ENCODE measurements at regions not wholly inside any gene's neighbourhood (a gene's known extent, or its start where the extent isn't known, plus 50 kb on each side); places are given as distances from the start of the nearest gene placed in this dataset.
A peak's percentile ranks its signal among the peaks of the same experiment; 100 is the strongest.

DNA sequence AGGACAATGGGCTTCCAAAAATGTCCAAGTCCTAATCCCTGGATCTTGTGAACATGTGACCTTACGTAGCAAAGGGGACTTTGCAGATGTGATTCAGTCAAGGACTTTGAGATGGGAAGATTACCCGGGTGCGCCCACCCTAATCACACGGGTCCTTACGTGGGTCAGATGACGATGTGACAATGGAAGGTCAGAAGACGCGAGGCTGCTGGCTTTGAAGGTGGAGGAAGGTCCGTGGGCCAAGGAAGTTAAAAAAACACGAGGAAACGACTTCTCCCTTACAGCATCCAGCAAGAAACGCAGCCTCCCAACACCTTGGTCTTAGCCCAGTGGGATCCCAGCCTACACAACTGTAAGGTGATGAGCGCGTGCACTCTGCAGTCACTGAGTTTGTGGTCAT is 860.1 kb downstream of the TBC1D22A start:
- TF ChIP-seq, protein P1, sequence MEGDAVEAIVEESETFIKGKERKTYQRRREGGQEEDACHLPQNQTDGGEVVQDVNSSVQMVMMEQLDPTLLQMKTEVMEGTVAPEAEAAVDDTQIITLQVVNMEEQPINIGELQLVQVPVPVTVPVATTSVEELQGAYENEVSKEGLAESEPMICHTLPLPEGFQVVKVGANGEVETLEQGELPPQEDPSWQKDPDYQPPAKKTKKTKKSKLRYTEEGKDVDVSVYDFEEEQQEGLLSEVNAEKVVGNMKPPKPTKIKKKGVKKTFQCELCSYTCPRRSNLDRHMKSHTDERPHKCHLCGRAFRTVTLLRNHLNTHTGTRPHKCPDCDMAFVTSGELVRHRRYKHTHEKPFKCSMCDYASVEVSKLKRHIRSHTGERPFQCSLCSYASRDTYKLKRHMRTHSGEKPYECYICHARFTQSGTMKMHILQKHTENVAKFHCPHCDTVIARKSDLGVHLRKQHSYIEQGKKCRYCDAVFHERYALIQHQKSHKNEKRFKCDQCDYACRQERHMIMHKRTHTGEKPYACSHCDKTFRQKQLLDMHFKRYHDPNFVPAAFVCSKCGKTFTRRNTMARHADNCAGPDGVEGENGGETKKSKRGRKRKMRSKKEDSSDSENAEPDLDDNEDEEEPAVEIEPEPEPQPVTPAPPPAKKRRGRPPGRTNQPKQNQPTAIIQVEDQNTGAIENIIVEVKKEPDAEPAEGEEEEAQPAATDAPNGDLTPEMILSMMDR (IDR thresholded peaks at IDR 0.05): no peak
- DNase-seq (ENCODE audit: low spot score): no peak
- H3K27ac ChIP-seq: no peak overlapping the region
- no peak overlapping the region for H3K4me3 ChIP-seq

- TF ChIP-seq, protein P1 (IDR thresholded peaks at IDR 0.05): no peak
- H3K4me3 ChIP-seq: no peak overlapping the region
- no peak overlapping the region for H3K27ac ChIP-seq
- peak; percentile 49 for DNase-seq (ENCODE audit: low spot score)
Measured at GRCh38 chr22:47621253-47621652, 858.8 kb downstream of the TBC1D22A start.

DNA sequence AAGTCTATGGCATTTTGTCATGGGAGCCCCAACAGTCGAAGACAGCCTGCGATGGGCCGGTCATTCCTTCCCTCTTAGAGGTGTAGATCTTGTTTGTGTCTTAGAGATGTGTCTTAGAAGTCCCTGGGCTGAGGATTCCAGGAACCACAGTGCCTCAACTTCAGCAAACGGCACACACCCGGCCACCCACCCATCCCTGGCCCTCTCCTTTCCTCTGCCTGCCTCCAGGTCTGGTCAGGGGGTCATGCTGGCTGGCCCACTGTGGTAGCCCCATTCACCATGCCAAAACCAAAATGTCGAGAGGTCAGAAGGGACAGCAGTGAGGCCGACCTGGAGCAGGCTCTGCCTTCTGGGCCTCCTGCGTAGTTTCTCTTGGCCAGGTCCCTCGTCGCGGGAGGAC is 857.9 kb downstream of the TBC1D22A start:
- DNase-seq (ENCODE audit: low spot score): peak; percentile 41
- TF ChIP-seq, protein P1 (IDR thresholded peaks at IDR 0.05): no peak
- no peak overlapping the region for H3K4me3 ChIP-seq
- no peak overlapping the region for H3K27ac ChIP-seq

- H3K27ac ChIP-seq: no peak overlapping the region
- TF ChIP-seq, protein P1 (IDR thresholded peaks at IDR 0.05): no peak
- H3K4me3 ChIP-seq: no peak overlapping the region
- DNase-seq (ENCODE audit: low spot score): peak; percentile 50
Measured at GRCh38 chr22:47619631-47620030, 857.2 kb downstream of the TBC1D22A start.

DNA sequence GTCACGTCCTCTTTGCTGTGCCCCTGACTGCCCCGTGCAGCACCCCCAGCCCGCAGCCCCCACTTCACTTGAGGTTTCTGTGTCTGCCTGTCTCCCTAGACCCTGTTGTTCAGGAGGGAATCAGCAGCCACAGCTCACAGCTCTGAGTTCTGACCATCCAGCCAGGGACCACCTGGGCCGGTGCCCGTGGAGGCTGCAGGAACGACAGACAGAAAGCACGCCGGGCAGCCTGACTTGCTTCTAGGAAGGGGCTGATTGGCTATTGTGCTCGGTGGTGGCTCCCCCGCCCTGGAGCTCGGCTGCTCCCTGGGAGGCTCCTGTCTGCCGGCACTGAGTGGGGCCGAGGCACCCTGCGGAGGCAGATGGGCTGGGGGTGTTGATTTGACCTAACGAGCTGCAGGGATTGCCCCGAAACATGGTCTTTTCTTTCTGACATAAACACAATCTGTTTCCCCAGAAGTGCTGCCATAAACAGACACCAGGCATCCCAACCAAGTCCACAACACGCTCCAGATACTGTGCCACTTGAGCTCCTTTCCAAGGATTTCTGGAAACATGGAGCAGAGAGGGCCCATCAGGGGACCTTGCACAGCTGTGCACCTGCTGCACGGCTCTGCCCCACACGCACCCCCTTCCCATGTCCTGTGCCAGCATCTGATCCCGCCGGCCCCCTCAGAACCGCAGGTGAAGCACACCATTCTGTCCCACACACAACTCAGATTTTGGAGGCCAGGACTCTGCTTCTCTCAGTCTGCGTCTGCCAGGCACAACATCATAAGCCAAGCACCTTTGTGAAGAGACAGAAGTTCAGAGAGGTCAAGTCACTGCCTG is 855.9 kb downstream of the TBC1D22A start:
- TF ChIP-seq, protein P1 (IDR thresholded peaks at IDR 0.05): no peak
- H3K4me3 ChIP-seq: no peak overlapping the region
- DNase-seq (ENCODE audit: low spot score): peak; percentile 70

DNA sequence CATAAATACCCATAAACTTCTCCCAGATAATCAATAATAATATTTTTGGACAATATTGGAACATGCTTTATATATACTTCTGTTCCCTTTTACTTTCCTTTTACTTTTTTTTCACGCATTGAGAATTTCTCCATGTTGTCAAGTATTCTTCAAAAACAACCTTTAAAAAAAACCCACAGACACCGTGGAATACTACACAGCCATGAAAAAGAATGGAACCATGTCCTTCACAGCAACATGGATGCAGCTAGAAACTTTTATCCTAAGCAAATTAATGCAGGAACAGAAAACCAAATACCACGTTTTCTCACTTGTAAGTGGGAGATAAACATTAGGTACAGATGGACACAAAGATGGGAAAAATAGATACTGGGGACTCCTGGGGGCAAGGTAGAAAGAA is 854.7 kb downstream of the TBC1D22A start:
- Histone ChIP-seq H3K27ac (no peak overlapping the region), H3K4me3 (no peak overlapping the region)
- TF ChIP-seq, protein P1 (IDR thresholded peaks at IDR 0.05): no peak
- no peak for DNase-seq (ENCODE audit: low spot score)

More for the DNA sequence above, 855.9 kb downstream of the TBC1D22A start:
- H3K27ac ChIP-seq: no peak overlapping the region

- DNase-seq (ENCODE audit: low spot score): peak; percentile 49
- Histone ChIP-seq H3K27ac (no peak overlapping the region), H3K4me3 (no peak overlapping the region)
- TF ChIP-seq, protein P1 (IDR thresholded peaks at IDR 0.05): no peak
Measured at GRCh38 chr22:47616396-47617020, 854.1 kb downstream of the TBC1D22A start.
